Lower leg skin (tissue), 3 donors: ENCODE measurements at regions not wholly inside any gene's neighbourhood (a gene's known extent, or its start where the extent isn't known, plus 50 kb on each side); places are given as distances from the start of the nearest gene placed in this dataset.

Experiments used
- CTCF ChIP-seq, 3 donors: fragments of 450-650 bp; IDR thresholded peaks; one replicate each; pipeline ENCODE4 v1.5.1; 2016; ENCODE audit warnings: antibody characterized with exemption in 3 of 3, mild to moderate bottlenecking in 3 of 3, moderate library complexity in 2 of 3
- POLR2A ChIP-seq, 2 donors: fragments of 450-650 bp; IDR thresholded peaks; one replicate each; pipeline ENCODE4 v1.6.1; 2016 to 2017; ENCODE audit warnings: antibody characterized with exemption in 2 of 2, mild to moderate bottlenecking in 1 of 2, moderate library complexity in 1 of 2

GRCh38 chr14:94971750-94972149, 185.6 kb downstream of the DICER1 start:
- TF ChIP-seq CTCF (IDR thresholded peaks at IDR 0.05) (no peak), POLR2A (IDR thresholded peaks at IDR 0.05) (no peak)
